ENCODE measurements at regions not wholly inside any gene's neighbourhood (a gene's known extent, or its start where the extent isn't known, plus 50 kb on each side); places are given as distances from the start of the nearest gene placed in this dataset.
"Not testable (repeated sequence)": the region's sequence is repeated elsewhere in the genome, so short reads cannot be mapped to it uniquely, and the experiment has no call there.

DNA sequence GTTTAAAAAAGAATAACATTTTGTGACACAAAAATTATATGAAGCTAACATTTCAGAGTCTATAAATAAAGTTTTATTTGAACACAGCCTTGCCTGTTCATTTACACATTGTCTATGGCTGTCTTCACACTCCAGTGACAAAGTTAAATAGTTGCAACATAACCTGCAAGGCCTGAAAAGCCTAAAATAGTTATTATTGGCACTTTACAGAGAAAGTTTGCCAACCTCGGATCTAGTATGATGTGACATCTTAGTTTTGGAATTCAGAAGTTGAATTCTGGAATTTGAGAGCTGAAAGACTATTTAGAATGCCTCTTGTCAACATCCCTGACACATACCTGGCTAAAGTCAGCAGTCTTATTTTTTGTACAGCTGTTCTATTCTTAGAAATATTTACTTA is 68.3 kb downstream of the DYRK2 start:
- no peak for DNase-seq (ENCODE audit: low read depth)

DNA sequence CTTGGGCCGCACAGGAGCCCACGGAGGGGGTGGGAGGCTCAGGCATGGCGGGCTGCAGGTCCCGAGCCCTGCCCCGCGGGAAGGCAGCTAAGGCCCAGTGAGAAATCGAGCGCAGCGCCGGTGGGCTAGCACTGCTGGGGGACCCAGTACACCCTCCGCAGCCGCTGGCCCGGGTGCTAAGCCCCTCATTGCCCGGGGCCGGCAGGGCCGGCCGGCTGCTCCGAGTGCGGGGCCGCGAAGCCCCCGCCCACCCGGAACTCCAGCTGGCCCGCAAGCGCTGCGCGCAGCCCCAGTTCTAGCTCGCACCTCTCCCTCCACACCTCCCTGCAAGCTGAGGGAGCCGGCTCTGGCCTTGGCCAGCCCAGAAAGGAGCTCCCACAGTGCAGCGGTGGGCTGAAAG is 70.8 kb downstream of the DYRK2 start:
- DNase-seq (ENCODE audit: low read depth) = not testable (repeated sequence)

DNA sequence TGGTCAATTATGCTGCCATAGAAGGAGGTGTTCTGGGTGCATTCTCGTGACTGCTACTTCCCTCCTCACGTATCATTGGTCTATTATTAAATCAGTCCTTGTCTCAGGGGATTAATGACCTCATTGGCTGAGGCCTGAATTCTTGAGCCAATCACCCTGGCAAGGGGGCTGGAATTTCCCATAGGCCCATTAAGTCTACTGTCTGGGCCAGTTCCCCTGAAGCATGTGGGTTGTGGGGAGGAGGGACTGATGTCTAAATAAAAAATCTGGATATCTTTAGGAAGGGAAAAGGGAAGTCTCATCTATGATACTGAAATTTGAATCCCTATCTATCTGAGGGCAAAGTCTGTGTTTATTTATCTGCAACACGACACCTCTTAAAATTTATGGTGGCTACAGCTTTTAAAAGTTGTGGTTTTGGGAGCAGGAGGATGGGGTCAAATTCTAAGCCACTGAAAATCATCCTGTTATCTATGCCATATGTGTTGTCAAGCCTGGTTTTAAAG is 71.9 kb downstream of the DYRK2 start:
- DNase-seq (ENCODE audit: low read depth) = no peak

DNA sequence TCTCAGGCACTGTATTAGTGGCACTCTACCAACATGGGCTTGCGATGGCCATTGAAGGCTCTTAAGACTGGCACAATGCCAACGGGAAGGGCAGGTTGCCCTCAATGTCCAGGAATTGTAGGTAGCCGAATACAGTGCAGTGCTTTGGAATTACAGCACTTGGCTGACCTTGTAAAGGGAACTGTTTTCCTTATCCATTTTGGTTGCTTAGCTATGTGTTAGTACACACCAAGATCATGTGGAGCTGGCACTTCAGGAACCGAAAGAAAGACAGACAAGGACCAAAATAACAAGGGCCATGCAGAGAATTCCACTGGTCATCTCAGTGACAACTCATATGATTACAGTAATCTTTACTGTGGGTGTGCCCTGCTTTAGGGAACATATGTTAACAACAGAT is 72.7 kb downstream of the DYRK2 start:
- DNase-seq (ENCODE audit: low read depth) = no peak

DNA sequence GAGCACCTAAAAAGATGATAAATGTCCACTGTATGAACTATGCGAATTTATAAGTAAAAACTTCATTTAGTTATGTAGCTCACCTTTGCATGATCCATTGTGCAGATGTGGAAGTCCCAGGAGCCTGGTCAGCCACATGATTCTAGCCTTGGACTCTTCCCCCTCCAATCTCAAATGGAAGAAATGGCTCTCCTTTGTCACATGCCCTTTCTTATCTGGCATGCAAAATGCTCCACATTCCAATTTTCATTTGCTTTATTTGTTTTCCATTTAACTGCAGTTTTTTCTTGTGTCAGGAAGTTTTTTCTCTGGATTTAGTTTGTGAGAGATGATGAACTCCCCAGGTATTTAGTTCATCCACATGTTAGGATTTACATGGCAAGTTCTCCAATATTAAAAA is 73.8 kb downstream of the DYRK2 start:
- DNase-seq (ENCODE audit: low read depth) = no peak

DNA sequence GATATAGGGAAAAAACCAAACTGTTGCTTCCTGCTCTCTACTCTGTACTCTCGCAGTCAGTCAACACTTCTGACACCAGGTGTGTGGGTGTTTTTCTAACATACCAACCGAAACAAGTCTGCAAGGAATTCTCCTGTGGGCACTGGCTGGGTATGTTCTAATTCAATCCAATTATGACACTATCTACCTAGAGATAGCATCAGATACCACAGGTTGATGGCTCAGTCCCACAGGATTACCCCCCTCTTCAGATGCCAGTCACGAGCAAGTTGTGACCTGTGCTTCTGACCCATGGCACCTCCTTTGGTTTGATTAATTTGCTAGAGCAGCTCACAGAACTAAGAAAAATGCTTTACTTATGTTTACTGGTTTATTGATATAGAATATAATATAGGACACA is 78.3 kb downstream of the DYRK2 start:
- DNase-seq (ENCODE audit: low read depth) = no peak

DNA sequence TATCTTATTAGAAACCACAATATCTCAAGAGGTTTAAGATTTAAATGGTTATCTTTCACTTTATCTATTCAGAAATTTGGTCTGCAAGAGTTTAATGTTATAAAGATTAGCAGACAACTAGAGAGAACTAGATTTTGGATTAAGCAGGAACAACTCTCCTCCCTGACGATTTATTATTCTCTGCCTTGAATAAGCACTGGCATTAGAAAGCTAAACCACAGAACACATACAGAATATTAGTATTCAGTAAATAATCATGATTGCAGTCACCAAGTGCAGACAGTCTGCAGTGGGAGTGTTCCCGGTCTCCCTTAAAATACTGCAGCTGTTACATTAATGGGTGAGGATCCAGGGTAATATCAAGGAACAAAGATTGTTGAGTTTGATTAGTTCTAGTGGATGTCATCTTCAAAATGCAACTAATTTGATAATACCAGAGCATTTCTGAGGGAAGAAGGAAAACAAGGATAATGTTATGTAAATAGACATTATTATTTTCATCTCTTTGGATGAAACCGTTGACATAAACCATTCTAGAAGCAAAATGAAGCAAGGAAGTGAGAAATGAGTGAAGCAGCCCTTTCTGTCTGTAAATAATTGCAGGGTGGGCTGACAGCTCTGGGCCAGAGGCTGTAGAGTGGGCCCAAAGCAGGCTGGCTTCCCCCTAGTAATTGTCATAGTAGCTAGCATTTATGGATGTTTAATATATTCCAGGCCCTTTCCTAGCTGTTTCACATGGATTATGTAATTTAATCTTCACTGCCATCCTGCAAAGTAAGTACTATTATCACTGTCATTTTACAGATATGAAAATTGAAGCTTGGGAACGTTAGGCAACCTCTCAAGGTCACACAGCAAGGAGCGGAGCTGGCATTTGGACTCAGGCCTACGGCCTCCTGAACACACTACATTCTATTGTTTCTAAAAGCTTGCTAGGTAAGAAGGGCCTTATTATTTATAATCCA is 79.4 kb downstream of the DYRK2 start:
- no peak for DNase-seq (ENCODE audit: low read depth)

DNA sequence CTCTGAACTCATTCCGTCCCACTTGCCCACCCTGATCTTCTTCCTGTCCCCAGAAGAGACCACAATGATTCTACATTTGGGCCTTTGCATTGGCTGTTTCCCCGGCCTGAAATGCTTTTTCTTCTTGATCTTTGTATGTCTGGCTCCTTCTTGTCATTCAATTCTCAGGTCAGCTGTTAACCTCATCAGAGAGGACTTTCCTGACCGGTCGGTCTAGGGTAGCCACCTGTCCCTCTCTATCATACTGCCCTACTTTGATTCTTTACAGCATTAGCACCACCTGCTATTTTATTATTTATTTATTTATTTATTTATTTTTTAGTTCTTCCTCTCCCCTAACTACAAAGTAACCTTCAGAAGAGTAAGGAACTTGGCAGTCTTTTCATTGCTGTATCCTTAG is 84.3 kb downstream of the DYRK2 start:
- no peak for DNase-seq (ENCODE audit: low read depth)

DNA sequence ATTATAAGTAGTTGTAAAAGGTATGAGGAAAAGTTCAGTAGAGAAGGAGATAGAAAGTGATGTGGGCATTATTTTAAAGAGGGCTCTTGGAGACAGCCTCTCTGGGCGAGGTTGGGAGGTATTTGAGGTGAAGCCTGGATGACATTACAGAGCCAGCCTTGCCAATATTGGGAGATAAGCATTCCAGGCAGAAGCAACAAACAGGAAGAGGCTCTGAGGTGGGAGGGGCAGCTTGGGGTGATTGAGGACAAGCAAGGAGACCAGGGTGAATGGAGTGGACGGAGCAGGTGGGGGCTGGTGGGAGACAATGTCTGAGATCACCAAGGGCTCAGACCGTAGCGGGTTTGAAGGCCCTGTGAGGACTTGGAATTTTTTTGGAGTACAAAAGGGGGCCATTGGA is 87.3 kb downstream of the DYRK2 start:
- no peak for DNase-seq (ENCODE audit: low read depth)

DNA sequence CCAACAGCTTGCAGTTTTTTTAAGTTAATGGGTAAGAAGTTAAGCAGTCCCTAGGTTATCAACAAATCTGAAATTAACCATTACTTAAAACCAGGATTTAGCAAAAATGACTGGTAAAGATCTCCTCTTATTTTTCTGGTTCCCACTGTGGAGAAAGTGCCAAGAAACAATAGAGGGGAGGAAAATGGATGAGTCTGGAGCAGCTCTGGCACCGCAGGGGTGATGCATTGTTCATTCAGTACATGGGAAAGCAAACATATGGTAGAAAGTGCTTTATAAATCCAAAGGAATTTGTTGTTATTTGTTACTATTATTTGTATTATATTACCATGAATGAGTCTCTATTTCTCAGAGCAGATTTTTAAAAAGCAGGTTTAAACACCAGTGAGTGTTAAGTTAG is 92.2 kb downstream of the DYRK2 start:
- DNase-seq (ENCODE audit: low read depth) = no peak

DNA sequence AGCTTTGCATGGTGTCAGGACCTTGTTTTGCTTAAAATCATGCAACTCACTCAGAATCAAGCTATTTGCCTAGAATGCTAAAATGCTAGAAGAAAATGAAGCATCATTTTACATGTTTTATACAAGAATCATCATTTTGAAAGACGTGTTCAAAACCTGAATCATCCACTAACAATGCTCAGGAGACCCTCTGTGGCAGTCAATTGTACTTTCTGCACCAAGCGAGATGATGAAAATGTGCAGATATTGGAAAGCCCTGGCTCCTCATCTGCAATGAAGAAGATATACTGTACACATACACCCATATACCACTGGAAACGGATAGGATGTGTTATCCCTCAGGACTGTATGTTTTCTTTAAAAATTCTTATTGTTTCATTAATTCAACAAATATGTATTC is 92.7 kb downstream of the DYRK2 start:
- DNase-seq (ENCODE audit: low read depth) = no peak

DNA sequence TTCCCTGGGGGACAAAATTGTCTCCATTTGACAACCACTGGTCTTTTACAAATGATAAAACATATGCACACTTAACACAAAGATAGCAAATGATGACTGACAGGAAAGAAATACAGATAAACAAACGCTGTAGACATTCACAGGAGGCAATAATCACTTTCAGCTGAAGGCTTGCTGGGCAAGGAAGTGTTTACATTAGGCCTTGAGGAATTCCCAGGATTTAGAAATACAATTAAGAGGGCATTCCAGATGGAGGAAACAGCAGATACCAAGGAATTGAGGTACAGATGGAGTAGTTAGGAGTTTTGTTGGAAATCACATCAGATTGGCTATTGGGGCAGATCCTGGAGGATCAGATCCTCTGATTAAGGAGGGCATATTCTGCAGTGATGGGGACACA is 93.9 kb downstream of the DYRK2 start:
- no peak for DNase-seq (ENCODE audit: low read depth)

DNA sequence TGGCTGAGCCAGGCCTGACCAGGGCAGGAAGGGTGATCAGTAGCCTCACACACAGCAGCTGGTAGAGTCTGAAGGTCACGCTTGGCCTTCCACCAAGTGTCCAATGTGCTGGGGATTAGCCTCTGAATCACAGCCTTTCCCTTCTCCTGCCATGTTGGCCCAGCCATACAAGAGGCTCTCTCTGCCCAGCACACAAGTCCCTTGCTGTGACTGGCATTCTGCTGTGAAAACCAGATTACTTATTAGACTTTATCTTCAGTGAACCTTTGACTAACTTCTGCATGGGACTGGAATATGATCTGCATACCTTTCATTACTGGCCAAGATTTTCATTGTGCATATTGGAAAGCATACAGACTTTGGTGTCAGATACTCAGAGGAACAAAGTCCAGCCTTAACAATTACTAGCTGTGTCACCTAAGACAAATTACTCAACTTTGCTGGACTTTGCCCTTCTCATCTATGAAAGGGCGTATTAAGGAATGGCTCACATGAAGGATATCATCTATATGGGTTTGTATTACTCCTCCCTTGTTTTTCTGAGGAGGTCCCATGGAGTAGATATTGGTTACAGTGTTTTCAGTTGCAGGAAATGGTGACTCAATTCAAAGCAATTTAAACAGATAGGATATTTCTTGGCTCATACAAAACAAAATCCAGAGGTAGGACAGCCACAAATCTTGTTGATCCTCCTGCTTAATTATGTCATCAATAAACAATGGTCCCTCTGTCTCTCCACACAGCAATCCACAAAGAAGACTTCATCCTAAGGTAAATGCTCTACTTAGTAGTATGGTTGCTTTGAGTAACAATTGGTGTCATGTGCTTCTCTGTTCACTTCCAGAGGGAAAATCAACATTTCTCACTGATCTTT is 99.6 kb downstream of the DYRK2 start:
- no peak for DNase-seq (ENCODE audit: low read depth)

DNA sequence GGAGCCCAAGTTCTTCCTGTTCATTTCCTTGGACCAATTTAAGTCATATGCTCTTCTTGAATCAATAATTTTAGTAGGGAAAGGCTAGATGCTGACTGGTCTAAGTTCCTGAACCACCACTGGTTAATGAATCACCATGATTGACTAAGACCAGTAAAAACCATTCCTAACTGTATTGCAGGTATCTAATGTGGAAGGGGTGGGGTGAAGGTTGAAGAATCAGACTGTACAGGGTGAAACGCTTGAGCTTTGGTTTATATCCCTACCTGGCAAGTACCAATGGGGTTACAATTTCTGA is 100.1 kb downstream of the DYRK2 start:
- no peak for DNase-seq (ENCODE audit: low read depth)

DNA sequence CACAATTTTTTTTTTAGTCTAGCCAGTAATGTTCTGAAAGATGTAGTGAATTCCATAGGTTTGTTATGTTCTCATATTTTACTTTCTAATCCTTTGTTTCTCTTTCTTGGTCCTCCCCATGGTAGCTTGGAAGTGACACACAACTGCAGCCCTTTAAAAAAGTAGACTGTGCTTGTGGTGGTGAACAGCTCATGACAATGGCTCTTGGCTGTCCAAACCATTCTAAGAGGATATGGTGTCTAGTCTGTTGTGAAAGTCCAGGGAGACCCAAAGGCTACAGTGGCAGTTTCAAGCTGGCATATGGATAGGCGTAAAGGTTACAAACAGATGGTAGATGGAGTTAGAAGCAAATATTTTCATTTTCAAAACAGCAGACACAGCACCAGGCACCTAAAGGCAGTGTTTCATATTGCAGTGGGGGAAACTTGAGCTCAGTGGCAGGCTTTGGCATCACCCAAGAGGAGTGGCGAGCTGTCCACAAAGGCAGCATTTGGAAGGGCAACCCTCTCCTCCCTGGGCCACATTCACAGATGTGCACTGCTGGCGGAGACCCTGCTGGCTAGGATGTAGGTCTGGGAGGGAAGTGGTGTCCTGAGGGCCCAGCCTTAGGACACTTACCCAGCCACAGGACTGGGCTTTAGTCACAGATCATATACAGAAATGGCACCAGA is 102.1 kb downstream of the DYRK2 start:
- DNase-seq (ENCODE audit: low read depth) = no peak

DNA sequence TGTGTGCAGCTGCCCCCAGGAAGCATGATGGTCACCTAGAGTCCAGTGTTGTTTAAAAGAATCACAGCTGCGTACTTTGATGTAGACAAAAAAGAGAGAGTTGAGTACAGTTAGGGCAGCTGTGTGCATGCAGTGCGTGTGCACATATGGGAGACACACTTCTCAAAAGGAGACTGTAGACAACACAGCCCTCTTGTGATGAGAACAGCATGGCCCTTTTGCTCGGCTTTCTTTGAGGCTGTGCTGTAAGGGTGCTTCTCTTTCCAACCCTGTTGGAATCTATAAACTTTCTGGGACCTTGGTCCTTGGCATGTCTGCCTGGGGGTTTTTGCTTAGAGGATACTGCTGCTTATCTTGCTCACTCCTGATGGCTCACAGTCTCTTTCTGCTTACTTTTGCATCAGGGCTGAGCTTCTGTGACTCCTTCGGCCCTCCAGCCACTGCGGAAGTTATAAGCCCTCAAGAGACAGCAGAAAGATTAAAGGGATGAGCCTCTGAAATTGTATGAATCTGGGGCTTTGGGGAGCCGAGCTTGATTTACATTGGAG is 102.9 kb downstream of the DYRK2 start:
- DNase-seq (ENCODE audit: low read depth) = no peak

DNA sequence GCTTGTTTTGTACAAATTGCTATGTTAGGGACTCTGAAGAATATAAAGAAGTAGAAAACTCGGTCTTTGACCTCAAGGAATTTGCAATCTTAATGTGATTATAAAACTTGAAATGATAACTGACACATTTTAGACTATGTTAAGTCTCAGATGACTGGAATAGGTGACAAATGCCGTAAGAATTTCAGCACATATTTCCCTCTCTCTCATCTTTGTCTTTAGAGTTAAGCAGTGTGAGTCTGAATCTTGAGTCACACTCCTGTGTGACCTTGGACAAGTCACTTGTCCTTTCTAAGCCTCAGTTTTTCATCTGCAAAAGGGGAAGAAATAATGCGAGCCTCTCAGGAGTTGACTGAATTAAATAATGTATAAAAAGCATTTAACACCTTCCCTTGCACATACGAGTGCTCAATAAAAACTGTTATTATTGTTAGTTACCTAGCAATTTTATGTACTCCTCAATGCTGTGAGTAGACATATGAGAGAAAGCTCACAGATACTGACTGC is 103.7 kb downstream of the DYRK2 start:
- DNase-seq (ENCODE audit: low read depth) = no peak

DNA sequence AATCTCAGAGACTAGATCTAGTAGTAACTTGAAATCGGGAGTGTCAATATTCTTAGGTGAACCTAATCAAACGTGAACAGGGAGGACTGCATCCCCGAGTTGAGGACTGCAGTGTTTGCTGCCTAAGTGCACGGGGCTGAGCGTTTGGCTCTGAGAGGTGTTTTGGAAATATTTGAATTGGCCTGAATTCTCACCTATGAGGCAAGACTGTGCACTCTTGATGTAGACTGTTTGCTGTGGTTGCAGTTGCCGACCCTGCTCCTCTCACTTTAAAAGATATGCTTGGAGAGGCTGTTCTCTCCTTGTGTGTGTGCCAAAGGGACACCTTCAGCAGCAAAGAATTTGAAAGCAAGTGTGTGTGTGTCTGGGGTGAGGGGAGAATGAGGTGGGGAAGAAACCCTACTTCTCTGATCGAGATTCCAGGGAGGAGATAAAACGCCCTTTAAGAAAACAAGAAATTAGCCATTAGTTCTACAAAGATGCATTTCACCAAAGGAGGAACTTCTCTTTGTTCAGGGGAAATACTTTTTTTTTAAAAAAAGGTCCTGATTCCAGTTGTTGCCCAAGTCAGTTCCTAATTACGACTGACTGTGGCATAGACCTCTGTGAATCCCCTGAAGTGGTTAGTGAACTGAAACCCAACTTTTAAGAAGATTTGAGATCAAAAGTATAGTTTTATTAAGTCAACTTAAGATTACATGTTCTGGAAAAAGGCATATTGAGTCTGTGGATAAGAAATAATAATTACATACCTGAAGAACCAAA is 106.6 kb downstream of the DYRK2 start:
- no peak for DNase-seq (ENCODE audit: low read depth)

DNA sequence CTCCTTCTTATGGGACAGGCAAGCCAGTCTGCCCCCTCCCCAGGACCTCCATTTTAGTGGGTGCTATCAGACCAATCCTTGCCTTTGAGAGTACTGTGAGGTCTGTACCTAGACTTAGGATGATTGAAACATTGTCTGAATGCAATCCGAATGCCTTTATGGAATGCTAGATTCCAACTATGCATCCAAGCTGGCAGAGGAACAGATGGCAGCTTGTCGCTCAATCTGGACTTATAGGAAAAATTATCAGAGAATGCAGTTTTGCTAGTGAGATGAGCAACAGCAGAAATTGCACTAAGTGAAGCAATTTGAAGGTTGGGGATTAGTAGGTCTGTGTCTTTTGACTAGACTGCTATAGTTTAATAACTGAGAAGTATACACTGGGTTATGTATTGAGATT is 109.1 kb downstream of the DYRK2 start:
- no peak for DNase-seq (ENCODE audit: low read depth)

DNA sequence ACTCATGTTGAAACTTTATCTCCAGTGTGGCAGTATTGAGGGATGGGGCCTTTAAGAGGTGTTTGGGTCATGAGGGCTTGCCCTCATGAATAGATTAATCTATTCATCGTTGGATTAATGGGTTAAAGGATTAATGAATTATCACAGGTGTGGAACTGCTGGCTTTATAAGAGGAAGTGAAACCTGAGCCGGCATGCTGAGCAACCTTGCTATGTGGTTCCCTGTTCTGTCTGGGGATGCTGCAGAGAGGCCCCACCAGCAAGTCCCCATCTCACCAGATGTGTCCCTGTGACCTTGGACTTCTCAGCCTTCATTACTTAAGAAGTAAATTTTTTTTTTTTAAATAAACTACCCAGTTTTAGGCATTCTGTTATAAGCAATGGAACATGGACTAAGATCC is 109.6 kb downstream of the DYRK2 start:
- DNase-seq (ENCODE audit: low read depth) = no peak

DNA sequence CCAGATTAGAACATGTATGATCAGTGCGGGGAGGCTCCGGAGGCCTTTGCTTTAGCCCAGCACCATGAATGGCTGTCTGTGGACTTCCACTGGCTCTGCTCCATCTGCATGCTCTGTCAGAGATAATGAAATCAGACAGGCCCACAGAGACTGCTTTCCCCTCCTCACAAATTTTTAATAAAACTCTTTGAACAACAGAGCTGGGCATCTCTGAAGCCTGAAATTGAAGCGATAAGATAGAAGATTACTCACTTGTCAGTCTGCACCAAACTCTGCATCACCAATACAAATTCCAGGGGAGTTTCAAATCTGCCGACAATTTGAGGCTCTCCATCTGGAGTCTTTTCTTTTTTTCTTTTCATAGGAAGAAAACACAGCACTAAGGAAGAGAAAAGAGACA is 110.0 kb downstream of the DYRK2 start:
- no peak for DNase-seq (ENCODE audit: low read depth)
